Stimulated activated memory B cell treated with anti-CD40 and anti-IgM and Interleukin-4, amounts not matched to agents 10 μg/mL and 1 μg/mL and 100 μg/mL, for 72 hours (primary cell): ENCODE measurements at regions not wholly inside any gene's neighbourhood (a gene's known extent, or its start where the extent isn't known, plus 50 kb on each side); places are given as distances from the start of the nearest gene placed in this dataset.
A peak's percentile ranks its signal among the peaks of the same experiment; 100 is the strongest.
"Not testable (repeated sequence)": the region's sequence is repeated elsewhere in the genome, so short reads cannot be mapped to it uniquely, and the experiment has no call there.

ENCODE experiments used
- ATAC-seq: fragments of 150-1000 bp; cut with Tn5 transposase; 2 replicates; pipeline ENCODE4 v1.10.0; 2021
- H3K27ac Mint-ChIP-seq: one replicate; pipeline ENCODE4 v1.8.0; 2022; ENCODE audit warnings: mild to moderate bottlenecking, mixed read lengths
- H3K27me3 Mint-ChIP-seq: one replicate; pipeline ENCODE4 v1.8.0; 2022; ENCODE audit warnings: mixed read lengths
- H3K36me3 Mint-ChIP-seq: one replicate; pipeline ENCODE4 v1.8.0; 2022; ENCODE audit warnings: mixed read lengths
- H3K4me1 Mint-ChIP-seq: one replicate; pipeline ENCODE4 v1.8.0; 2022; ENCODE audit warnings: mixed read lengths
- H3K4me3 Mint-ChIP-seq: one replicate; pipeline ENCODE4 v1.8.0; 2022; ENCODE audit warnings: mild to moderate bottlenecking, moderate library complexity, mixed read lengths
- H3K9me3 Mint-ChIP-seq: one replicate; pipeline ENCODE4 v1.8.0; 2022; ENCODE audit warnings: mixed read lengths

GRCh38 chr9:24832307-24832706 lies 286.6 kb upstream of the IZUMO3 start:
- Mint-ChIP-seq H3K27ac (no peak overlapping the region), H3K36me3 (no peaks in the 10 kb centered on the region), H3K4me1 (no peaks in the 10 kb centered on the region), H3K9me3 (no peaks in the 10 kb centered on the region), H3K27me3 (no peaks in the 10 kb centered on the region), H3K4me3 (no peak overlapping the region)
- no peak for ATAC-seq

GRCh38 chr9:24828687-24829086 lies 283.0 kb upstream of the IZUMO3 start:
- Mint-ChIP-seq H3K36me3 (no peaks in the 10 kb centered on the region), H3K9me3 (no peaks in the 10 kb centered on the region), H3K4me1 (no peaks in the 10 kb centered on the region), H3K4me3 (no peak overlapping the region), H3K27me3 (no peaks in the 10 kb centered on the region), H3K27ac (no peak overlapping the region)
- no peak for ATAC-seq

GRCh38 chr9:24824607-24825006 lies 278.9 kb upstream of the IZUMO3 start:
- no peak overlapping the region for H3K4me3 Mint-ChIP-seq
- H3K27me3 Mint-ChIP-seq: no peaks in the 10 kb centered on the region
- H3K36me3 Mint-ChIP-seq: no peaks in the 10 kb centered on the region
- no peaks in the 10 kb centered on the region for H3K9me3 Mint-ChIP-seq
- H3K4me1 Mint-ChIP-seq: no peaks in the 10 kb centered on the region
- no peak for ATAC-seq
- no peak overlapping the region for H3K27ac Mint-ChIP-seq

GRCh38 chr9:24820196-24820595 lies 274.5 kb upstream of the IZUMO3 start:
- no peak overlapping the region for H3K27ac Mint-ChIP-seq
- no peak overlapping the region for H3K4me3 Mint-ChIP-seq
- no peaks in the 10 kb centered on the region for H3K9me3 Mint-ChIP-seq
- no peaks in the 10 kb centered on the region for H3K4me1 Mint-ChIP-seq
- no peaks in the 10 kb centered on the region for H3K27me3 Mint-ChIP-seq
- no peak for ATAC-seq
- H3K36me3 Mint-ChIP-seq: no peaks in the 10 kb centered on the region

- Mint-ChIP-seq H3K4me1 (no peaks in the 10 kb centered on the region), H3K27ac (no peak overlapping the region), H3K9me3 (no peaks in the 10 kb centered on the region), H3K27me3 (no peaks in the 10 kb centered on the region), H3K36me3 (no peaks in the 10 kb centered on the region), H3K4me3 (no peak overlapping the region)
- no peak for ATAC-seq
These were observed 272.1 kb upstream of the IZUMO3 start for GRCh38 chr9:24817756-24818155.

- no peak overlapping the region for H3K4me3 Mint-ChIP-seq
- no peaks in the 10 kb centered on the region for H3K4me1 Mint-ChIP-seq
- H3K27me3 Mint-ChIP-seq: no peaks in the 10 kb centered on the region
- no peak overlapping the region for H3K27ac Mint-ChIP-seq
- no peaks in the 10 kb centered on the region for H3K9me3 Mint-ChIP-seq
- ATAC-seq: no peak
- H3K36me3 Mint-ChIP-seq: no peaks in the 10 kb centered on the region
These were observed 270.3 kb upstream of the IZUMO3 start for GRCh38 chr9:24816006-24816405.

- no peaks in the 10 kb centered on the region for H3K36me3 Mint-ChIP-seq
- no peak for ATAC-seq
- H3K27ac Mint-ChIP-seq: no peak overlapping the region
- H3K9me3 Mint-ChIP-seq: peaks cover 6% of the 10 kb centered on the region
- H3K4me1 Mint-ChIP-seq: no peaks in the 10 kb centered on the region
- no peak overlapping the region for H3K4me3 Mint-ChIP-seq
- no peaks in the 10 kb centered on the region for H3K27me3 Mint-ChIP-seq
These were observed 255.6 kb upstream of the IZUMO3 start for GRCh38 chr9:24801344-24801743.

- Mint-ChIP-seq H3K4me3 (no peak overlapping the region), H3K27ac (no peak overlapping the region), H3K4me1 (no peaks in the 10 kb centered on the region), H3K36me3 (no peaks in the 10 kb centered on the region), H3K27me3 (no peaks in the 10 kb centered on the region), H3K9me3 (peaks cover 14% of the 10 kb centered on the region)
- ATAC-seq: no peak
These were observed 248.1 kb upstream of the IZUMO3 start for GRCh38 chr9:24793787-24794186.

- H3K27me3 Mint-ChIP-seq: no peaks in the 10 kb centered on the region
- ATAC-seq: no peak
- no peaks in the 10 kb centered on the region for H3K36me3 Mint-ChIP-seq
- no peaks in the 10 kb centered on the region for H3K4me1 Mint-ChIP-seq
- no peak overlapping the region for H3K4me3 Mint-ChIP-seq
- H3K27ac Mint-ChIP-seq: no peak overlapping the region
- H3K9me3 Mint-ChIP-seq: peaks cover 22% of the 10 kb centered on the region
These were observed 230.5 kb upstream of the IZUMO3 start for GRCh38 chr9:24776226-24776625.

- not testable (repeated sequence) for H3K27ac Mint-ChIP-seq, H3K4me3 Mint-ChIP-seq, ATAC-seq, H3K4me1 Mint-ChIP-seq, H3K27me3 Mint-ChIP-seq, H3K36me3 Mint-ChIP-seq
- peaks cover 16% of the 10 kb centered on the region for H3K9me3 Mint-ChIP-seq
These were observed 228.5 kb upstream of the IZUMO3 start for GRCh38 chr9:24774199-24774598.

- no peaks in the 10 kb centered on the region for H3K27me3 Mint-ChIP-seq
- no peaks in the 10 kb centered on the region for H3K4me1 Mint-ChIP-seq
- no peak overlapping the region for H3K27ac Mint-ChIP-seq
- no peak overlapping the region for H3K4me3 Mint-ChIP-seq
- no peak for ATAC-seq
- H3K36me3 Mint-ChIP-seq: no peaks in the 10 kb centered on the region
- peaks cover 10% of the 10 kb centered on the region for H3K9me3 Mint-ChIP-seq
These were observed 220.4 kb upstream of the IZUMO3 start for GRCh38 chr9:24766081-24766480.

GRCh38 chr9:24765025-24765756 lies 219.5 kb upstream of the IZUMO3 start:
- no peak for ATAC-seq
- Mint-ChIP-seq H3K36me3 (no peaks in the 10 kb centered on the region), H3K27ac (no peak overlapping the region), H3K4me3 (no peak overlapping the region), H3K9me3 (peaks cover 13% of the 10 kb centered on the region), H3K27me3 (no peaks in the 10 kb centered on the region), H3K4me1 (no peaks in the 10 kb centered on the region)

- Mint-ChIP-seq H3K27ac (no peak overlapping the region), H3K4me3 (no peak overlapping the region), H3K36me3 (no peaks in the 10 kb centered on the region), H3K4me1 (no peaks in the 10 kb centered on the region), H3K27me3 (no peaks in the 10 kb centered on the region), H3K9me3 (no peaks in the 10 kb centered on the region)
- ATAC-seq: peak; percentile 45
These were observed 192.8 kb upstream of the IZUMO3 start for GRCh38 chr9:24738421-24738961.

GRCh38 chr9:24731754-24732153 lies 186.1 kb upstream of the IZUMO3 start:
- ATAC-seq: no peak
- peaks cover 3% of the 10 kb centered on the region for H3K9me3 Mint-ChIP-seq
- no peak overlapping the region for H3K27ac Mint-ChIP-seq
- no peaks in the 10 kb centered on the region for H3K36me3 Mint-ChIP-seq
- H3K4me1 Mint-ChIP-seq: no peaks in the 10 kb centered on the region
- H3K4me3 Mint-ChIP-seq: no peak overlapping the region
- no peaks in the 10 kb centered on the region for H3K27me3 Mint-ChIP-seq

GRCh38 chr9:24721621-24722020 lies 175.9 kb upstream of the IZUMO3 start:
- no peak for ATAC-seq
- Mint-ChIP-seq H3K4me1 (no peaks in the 10 kb centered on the region), H3K9me3 (peaks cover 5% of the 10 kb centered on the region)

GRCh38 chr9:24712206-24712605 lies 166.5 kb upstream of the IZUMO3 start:
- H3K4me1 Mint-ChIP-seq: no peaks in the 10 kb centered on the region
- H3K36me3 Mint-ChIP-seq: no peaks in the 10 kb centered on the region
- no peak for ATAC-seq
- H3K27me3 Mint-ChIP-seq: no peaks in the 10 kb centered on the region
- no peak overlapping the region for H3K4me3 Mint-ChIP-seq
- H3K27ac Mint-ChIP-seq: no peak overlapping the region
- peaks cover 3% of the 10 kb centered on the region for H3K9me3 Mint-ChIP-seq

More at GRCh38 chr9:24721621-24722020, 175.9 kb upstream of the IZUMO3 start:
- Mint-ChIP-seq H3K36me3 (no peaks in the 10 kb centered on the region), H3K27ac (no peak overlapping the region), H3K4me3 (no peak overlapping the region), H3K27me3 (no peaks in the 10 kb centered on the region)
